HPDE6-E6E7 (cell line): ENCODE measurements at regions not wholly inside any gene's neighbourhood (a gene's known extent, or its start where the extent isn't known, plus 50 kb on each side); places are given as distances from the start of the nearest gene placed in this dataset.
"Not testable (repeated sequence)": the region's sequence is repeated elsewhere in the genome, so short reads cannot be mapped to it uniquely, and the experiment has no call there.

ENCODE experiments used
- DNase-seq: peaks from one replicate; pipeline ENCODE4 v3.0.0; 2011; ENCODE audit warnings: missing footprints; ENCODE audit errors: extremely low spot score

GRCh38 chr9:63812822-63813221, 1472.2 kb downstream of the FOXD4L5 start:
- DNase-seq = not testable (repeated sequence)

GRCh38 chr9:63804205-63804604, 1480.8 kb downstream of the FOXD4L5 start:
- not testable (repeated sequence) for DNase-seq

- not testable (repeated sequence) for DNase-seq
Measured at GRCh38 chr9:63794081-63794685, 1490.8 kb downstream of the FOXD4L5 start.

GRCh38 chr9:63787454-63787853, 1497.6 kb downstream of the FOXD4L5 start:
- DNase-seq = not testable (repeated sequence)

GRCh38 chr9:63785059-63785458, 1500.0 kb downstream of the FOXD4L5 start:
- DNase-seq = not testable (repeated sequence)

- DNase-seq = not testable (repeated sequence)
Measured at GRCh38 chr9:63784421-63784820, 1500.6 kb downstream of the FOXD4L5 start.

DNA sequence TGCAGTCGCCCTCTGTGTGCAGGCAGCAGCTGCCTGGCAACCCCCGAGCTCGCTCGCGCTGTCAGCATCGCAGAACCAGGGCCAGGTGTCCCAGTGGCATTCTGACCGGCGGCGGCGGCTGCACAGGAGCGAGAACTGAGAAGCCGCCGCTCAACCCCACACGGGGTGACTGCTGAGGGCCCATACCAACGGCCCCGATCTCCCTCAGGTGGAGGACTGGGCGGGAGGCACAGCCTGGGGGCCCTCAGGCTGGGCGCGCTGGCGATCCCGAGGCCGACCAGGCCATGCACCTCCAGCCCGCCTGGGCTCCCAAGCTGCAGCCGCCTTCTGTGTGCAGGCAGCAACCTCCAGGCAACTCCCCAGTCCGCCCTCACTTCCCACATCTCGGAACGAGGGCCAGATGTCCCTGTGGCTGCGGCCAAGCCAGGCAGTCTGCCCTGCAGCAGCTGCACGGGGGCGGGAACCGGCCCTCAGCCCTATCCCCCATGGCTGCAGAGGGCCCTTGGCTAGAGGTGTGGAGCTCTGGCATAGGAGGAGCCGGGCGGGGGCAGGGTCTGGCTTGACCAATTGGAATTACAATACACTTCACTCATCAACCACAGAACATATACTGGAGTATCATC, 1503.1 kb downstream of the FOXD4L5 start:
- DNase-seq = not testable (repeated sequence)

DNA sequence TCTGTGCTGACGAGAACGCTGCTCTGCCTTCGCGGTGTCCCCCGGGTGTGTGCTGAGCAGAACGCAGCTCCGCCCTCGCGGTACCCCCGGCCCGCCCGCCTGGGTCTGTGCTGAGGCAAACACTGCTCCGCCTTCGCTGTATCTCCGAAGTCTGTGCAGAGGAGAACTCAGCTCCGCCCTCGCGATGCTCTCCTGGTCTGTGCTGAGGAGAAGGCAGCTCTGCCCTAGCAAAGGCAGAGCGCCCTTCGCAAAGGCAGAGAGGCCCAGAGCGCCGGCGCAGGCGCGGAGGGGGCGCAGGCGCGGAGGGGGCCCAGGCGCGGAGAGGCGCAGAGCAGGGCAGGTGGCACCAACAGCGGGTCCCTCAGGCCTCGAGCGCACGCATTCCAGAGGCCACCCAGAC, 1503.6 kb downstream of the FOXD4L5 start:
- not testable (repeated sequence) for DNase-seq

DNA sequence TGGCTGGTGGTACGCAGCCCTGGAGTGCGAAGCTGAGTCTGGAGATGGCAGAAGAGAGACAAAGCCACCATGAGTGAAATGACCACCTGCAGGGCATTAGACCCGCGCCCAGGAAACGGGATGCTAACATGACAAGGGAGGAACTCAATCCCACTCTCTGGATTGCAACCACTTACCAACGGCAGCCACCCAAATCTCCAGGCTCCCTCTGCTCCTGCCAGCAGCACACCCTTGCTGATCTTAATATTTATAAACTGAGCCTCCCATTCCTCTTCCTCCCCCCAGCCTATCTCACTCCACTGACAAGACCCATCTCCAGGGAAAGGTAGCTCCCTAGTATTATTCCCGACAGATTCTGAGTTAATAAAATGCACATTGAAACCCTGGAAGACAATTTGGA, 1508.8 kb downstream of the FOXD4L5 start:
- not testable (repeated sequence) for DNase-seq

DNA sequence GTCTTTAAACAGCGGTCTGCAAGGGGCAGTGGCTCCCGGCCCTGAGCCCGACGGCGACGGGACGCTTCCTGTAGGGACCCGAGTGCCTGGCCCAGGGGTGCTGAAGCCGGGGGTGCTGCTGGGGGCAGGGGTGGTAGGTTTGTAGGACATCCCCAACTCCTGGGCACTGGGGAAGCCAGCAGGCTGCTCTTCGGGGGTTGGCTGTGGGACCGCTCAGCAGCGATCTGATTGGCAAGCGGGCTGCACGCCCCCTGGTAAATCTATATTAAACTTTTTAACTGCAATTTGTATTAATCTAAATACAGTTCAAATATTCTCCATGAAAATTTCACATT, 1510.0 kb downstream of the FOXD4L5 start:
- not testable (repeated sequence) for DNase-seq

GRCh38 chr9:63774369-63775091, 1510.5 kb downstream of the FOXD4L5 start:
- DNase-seq = not testable (repeated sequence)

DNA sequence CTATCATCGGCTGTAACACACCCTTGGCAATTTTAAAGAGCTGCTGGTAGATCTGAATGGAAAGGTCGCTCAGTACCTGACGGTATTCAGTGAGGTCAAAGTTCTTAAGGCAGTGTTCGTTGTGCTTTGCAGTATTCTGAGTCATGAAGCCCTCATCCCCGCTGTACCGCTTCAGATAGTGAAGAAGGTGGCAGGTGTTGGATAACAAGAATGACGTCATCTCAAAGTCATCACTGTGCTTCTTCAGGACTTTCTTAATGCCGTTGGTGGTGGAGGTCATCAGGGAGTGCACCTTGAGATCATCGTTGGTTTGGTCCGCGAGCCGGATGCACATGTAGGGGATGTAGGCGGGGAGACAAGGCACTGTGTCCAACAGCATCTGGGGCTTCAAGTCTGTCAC, 1522.8 kb downstream of the FOXD4L5 start:
- not testable (repeated sequence) for DNase-seq

GRCh38 chr9:63729021-63729420, 1556.0 kb downstream of the FOXD4L5 start:
- DNase-seq = not testable (repeated sequence)

DNA sequence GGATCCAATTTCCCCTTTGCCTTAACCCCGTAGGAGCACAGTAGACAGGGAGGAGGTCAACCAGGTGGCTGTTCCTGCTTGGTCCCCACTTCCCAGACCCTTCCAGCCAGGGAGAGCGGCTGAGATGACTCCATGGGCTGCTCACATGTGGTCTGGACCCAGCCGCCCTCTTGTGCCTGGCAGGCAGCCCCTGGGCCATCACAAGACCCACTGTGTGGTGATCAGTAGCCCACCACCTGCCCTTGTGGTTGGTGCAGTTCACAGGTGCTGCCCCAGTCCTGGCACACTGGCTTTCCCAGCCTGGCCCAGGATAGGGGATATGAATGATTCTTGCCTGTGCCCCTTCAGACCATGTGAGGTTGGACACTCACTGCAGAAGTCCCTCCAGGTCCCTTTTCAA, 1556.7 kb downstream of the FOXD4L5 start:
- no peak for DNase-seq

- DNase-seq = not testable (repeated sequence)
Measured at GRCh38 chr9:63708285-63708684, 1576.7 kb downstream of the FOXD4L5 start.

DNA sequence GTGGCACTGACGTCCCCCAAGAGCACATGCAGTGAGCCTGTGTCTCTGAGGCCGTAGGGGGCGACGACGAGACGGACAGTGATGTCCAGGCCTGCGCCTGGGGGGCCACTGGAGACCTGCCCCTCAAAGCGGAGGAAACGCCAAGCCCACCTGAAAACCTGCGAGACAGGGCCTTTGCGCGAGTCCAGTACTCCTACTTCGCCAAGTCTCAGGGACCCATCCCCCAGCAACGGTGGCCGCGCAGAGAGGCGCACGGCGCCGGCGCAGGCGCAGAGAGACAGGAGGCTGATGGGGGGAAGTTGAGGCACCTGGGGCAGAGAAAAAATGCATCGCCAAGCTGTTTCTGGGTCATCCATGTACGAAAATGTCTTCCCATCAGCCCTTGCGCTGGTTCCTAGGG, 1580.6 kb downstream of the FOXD4L5 start:
- DNase-seq = not testable (repeated sequence)

DNA sequence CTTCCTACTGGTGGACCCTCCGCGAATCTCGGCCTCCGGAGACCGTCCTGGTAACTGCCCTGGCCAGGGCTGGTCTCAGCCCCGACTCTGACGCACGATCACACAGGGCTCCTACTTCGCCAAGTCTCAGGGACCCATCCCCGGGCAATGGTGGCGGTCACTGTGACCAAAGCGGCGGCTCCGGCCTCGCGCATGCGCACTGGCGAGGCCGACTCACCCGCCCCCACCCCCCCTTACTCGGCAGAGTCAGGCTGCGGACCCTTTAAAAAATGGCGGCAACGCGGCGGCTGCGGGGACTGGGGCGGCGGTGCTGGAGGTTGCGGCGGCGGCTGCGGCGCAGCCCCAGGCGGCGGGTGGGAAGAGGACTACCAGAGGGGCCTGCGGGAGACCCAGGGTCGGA, 1581.3 kb downstream of the FOXD4L5 start:
- not testable (repeated sequence) for DNase-seq

DNA sequence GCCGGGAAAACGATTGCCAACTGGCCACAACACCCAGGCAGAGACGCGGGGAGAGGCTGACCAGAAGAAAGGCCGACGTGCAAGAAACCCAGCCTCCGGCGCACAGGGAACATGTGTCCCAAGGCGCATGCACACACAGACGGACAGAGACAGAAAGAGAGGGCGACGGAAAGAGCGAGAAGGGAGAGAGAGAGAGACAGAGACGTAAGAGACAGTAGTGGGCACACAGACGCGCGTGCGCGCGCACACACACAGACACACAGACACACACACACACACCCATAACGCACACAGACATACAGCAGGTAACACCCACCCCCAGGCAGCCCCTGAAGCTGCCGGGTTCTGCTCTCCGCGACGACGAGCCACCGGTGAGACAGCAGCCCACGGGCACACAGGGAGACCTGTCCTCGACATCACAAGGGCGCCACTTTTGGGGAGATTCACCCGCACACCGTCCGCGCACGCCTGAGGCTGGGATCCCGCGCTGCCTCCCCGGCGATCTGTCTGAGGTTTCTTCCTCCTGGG, 1581.8 kb downstream of the FOXD4L5 start:
- DNase-seq = not testable (repeated sequence)
